Fibroblast of lung (primary cell): ENCODE measurements at regions not wholly inside any gene's neighbourhood (a gene's known extent, or its start where the extent isn't known, plus 50 kb on each side); places are given as distances from the start of the nearest gene placed in this dataset.

ENCODE experiments used
- EZH2 ChIP-seq: IDR thresholded peaks from 2 replicates; pipeline ENCODE4 v1.5.1; 2012; ENCODE audit warnings: low read length, control low read depth, mild to moderate bottlenecking; ENCODE audit errors: missing control alignments
- TF ChIP-seq, protein P1 (sequence below), 2 donors: IDR thresholded peaks in 1 of 2; conservative IDR thresholded peaks in 1 of 2; 1 replicate in 1 of 2; 2 replicates in 1 of 2; pipeline ENCODE4 v1.5.1; 2011 to 2012; ENCODE audit warnings: low read length in 2 of 2, control low read depth in 1 of 2, inconsistent platforms in 1 of 2, low read depth in 1 of 2, mild to moderate bottlenecking in 1 of 2

DNA sequence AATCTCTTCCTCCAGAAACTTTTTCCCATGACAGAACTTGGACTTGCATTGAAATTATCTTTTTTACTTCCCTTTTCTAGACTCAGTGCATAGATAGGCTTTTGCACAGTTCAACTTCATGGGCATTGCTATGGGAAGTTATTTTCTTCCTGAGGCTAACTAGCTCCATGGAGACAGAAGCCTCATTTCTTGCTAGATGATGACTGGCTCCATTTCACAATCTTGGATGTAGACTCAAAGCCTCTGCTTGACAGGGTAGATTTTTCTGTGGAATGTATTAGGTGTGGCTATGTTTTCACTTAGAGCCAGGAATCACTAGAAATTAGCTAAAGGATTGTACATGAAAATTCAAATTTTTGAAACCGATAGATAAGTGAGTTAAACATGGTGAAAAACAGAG, 884.1 kb upstream of the MGAT4C start:
- TF ChIP-seq, protein P1, sequence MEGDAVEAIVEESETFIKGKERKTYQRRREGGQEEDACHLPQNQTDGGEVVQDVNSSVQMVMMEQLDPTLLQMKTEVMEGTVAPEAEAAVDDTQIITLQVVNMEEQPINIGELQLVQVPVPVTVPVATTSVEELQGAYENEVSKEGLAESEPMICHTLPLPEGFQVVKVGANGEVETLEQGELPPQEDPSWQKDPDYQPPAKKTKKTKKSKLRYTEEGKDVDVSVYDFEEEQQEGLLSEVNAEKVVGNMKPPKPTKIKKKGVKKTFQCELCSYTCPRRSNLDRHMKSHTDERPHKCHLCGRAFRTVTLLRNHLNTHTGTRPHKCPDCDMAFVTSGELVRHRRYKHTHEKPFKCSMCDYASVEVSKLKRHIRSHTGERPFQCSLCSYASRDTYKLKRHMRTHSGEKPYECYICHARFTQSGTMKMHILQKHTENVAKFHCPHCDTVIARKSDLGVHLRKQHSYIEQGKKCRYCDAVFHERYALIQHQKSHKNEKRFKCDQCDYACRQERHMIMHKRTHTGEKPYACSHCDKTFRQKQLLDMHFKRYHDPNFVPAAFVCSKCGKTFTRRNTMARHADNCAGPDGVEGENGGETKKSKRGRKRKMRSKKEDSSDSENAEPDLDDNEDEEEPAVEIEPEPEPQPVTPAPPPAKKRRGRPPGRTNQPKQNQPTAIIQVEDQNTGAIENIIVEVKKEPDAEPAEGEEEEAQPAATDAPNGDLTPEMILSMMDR (conservative IDR thresholded peaks at IDR 0.05 in 1 of 2, IDR thresholded peaks at IDR 0.05 in 1 of 2; ENCODE audit: low read depth in 1 of 2, low read length in 2 of 2), result no peak
- no peak for TF ChIP-seq EZH2
